ENCODE measurements at regions not wholly inside any gene's neighbourhood (a gene's known extent, or its start where the extent isn't known, plus 50 kb on each side); places are given as distances from the start of the nearest gene placed in this dataset.
A peak's percentile ranks its signal among the peaks of the same experiment; 100 is the strongest.
"Not testable (repeated sequence)": the region's sequence is repeated elsewhere in the genome, so short reads cannot be mapped to it uniquely, and the experiment has no call there.

- intact Hi-C loops (cut with DNase I; ENCODE audit: low total_unique reads): no loop called here
- no peak for DNase-seq (ENCODE audit: low spot score in 2 of 2)
- WGBS, 2 donors: 78 to 92% methylated on average over 2 of the region's 2 CpGs
- H3K4me3 ChIP-seq (ENCODE audit: low read depth, poor library complexity, severe bottlenecking): no peak overlapping the region
- TF ChIP-seq POLR2A (IDR thresholded peaks at IDR 0.05): no peak
- TF ChIP-seq, protein P1, sequence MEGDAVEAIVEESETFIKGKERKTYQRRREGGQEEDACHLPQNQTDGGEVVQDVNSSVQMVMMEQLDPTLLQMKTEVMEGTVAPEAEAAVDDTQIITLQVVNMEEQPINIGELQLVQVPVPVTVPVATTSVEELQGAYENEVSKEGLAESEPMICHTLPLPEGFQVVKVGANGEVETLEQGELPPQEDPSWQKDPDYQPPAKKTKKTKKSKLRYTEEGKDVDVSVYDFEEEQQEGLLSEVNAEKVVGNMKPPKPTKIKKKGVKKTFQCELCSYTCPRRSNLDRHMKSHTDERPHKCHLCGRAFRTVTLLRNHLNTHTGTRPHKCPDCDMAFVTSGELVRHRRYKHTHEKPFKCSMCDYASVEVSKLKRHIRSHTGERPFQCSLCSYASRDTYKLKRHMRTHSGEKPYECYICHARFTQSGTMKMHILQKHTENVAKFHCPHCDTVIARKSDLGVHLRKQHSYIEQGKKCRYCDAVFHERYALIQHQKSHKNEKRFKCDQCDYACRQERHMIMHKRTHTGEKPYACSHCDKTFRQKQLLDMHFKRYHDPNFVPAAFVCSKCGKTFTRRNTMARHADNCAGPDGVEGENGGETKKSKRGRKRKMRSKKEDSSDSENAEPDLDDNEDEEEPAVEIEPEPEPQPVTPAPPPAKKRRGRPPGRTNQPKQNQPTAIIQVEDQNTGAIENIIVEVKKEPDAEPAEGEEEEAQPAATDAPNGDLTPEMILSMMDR (IDR thresholded peaks at IDR 0.05): no peak
These were observed 72.2 kb upstream of the AGAP1 start for GRCh38 chr2:235421618-235422017.

- intact Hi-C loops (cut with DNase I; ENCODE audit: low total_unique reads): no loop called here
- TF ChIP-seq, protein P1 (IDR thresholded peaks at IDR 0.05): no peak
- no peak for TF ChIP-seq POLR2A (IDR thresholded peaks at IDR 0.05)
- DNase-seq (ENCODE audit: low spot score in 2 of 2): no peak
- 82 to 93% methylated on average over 6 of the region's 6 CpGs for WGBS, 2 donors
- H3K4me3 ChIP-seq (ENCODE audit: low read depth, poor library complexity, severe bottlenecking): no peak overlapping the region
These were observed 63.3 kb upstream of the AGAP1 start for GRCh38 chr2:235430366-235431083.

DNA sequence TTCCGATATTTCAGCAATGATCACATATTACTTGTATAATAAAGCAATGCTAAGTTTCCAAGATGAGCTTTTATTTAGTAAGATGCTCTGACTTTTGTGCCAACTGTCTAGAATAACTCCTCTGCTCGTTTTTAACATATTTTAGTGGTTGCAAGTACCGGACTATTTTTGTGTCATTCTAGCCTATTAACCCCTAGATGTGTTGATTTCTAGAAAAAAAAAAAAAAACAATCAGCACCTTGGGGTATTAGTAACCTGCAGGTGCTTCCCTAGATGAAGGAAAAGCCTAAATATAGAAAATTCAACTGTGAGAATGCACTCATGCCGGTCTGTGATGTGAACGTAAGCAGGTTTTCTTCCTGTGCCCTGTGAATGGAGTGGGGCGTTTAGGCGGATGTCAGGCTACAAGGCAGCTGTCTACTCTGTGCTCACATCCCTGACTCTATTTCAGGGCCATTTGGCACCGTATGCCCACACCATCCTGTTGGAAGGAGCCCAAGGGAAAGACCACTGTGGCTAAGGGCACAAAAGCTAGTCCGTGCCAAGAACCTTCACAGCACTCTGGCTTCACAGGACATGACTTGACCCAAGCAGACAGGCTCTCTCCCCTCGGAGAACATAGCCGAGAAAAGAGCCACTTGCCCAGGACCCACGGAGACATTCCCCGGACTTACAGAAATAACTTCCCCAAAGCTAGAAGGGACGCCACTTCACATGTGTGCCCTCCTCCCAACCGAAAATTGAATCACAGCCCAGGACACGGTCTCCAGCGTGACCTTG lies 60.9 kb upstream of the AGAP1 start:
- intact Hi-C loops (cut with DNase I; ENCODE audit: low total_unique reads): no loop called here
- no peak overlapping the region for H3K4me3 ChIP-seq (ENCODE audit: low read depth, poor library complexity, severe bottlenecking)
- WGBS, 2 donors: 49 to 56% methylated on average over 17 of the region's 17 CpGs
- DNase-seq (ENCODE audit: low spot score in 2 of 2): no peak
- TF ChIP-seq, protein P1 (IDR thresholded peaks at IDR 0.05): no peak
- no peak for TF ChIP-seq POLR2A (IDR thresholded peaks at IDR 0.05)

DNA sequence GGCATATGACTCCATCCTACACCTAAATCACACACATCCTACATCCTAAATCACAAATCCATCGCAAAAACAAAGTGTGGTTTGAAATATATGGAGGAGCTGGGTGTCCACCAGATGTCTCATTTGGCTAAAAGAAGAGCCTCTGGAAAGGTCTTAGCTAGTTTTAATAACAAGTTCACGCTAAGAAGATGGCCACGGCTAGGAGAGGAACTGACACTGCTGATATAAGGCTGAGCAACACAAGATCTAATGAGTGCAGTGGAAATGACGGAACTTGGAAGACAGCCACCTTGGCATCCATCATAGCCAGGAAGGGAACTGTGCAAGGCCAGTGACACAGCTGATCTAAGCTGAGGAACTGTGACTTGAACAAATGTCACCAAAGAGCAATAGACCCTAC lies 60.0 kb upstream of the AGAP1 start:
- intact Hi-C loops (cut with DNase I; ENCODE audit: low total_unique reads): no loop called here
- TF ChIP-seq, protein P1 (IDR thresholded peaks at IDR 0.05): no peak
- no peak for TF ChIP-seq POLR2A (IDR thresholded peaks at IDR 0.05)
- DNase-seq (ENCODE audit: low spot score in 2 of 2): peak; percentile 77 to 92
- 24 to 28% methylated on average over 4 of the region's 4 CpGs for WGBS, 2 donors
- no peak overlapping the region for H3K4me3 ChIP-seq (ENCODE audit: low read depth, poor library complexity, severe bottlenecking)

- no peak overlapping the region for H3K4me3 ChIP-seq (ENCODE audit: low read depth, poor library complexity, severe bottlenecking)
- intact Hi-C loops (cut with DNase I; ENCODE audit: low total_unique reads): no loop called here
- TF ChIP-seq, protein P1 (IDR thresholded peaks at IDR 0.05): no peak
- no peak for TF ChIP-seq POLR2A (IDR thresholded peaks at IDR 0.05)
- 78 to 79% methylated on average over 18 of the region's 18 CpGs for WGBS, 2 donors
- no peak for DNase-seq (ENCODE audit: low spot score in 2 of 2)
These were observed 53.7 kb upstream of the AGAP1 start for GRCh38 chr2:235439959-235440662.

- DNase-seq (ENCODE audit: low spot score in 2 of 2); H3K4me3 ChIP-seq (ENCODE audit: low read depth, poor library complexity, severe bottlenecking); intact Hi-C loops (cut with DNase I; ENCODE audit: low total_unique reads): not testable (repeated sequence)
- 85 to 91% methylated on average over 6 of the region's 6 CpGs for WGBS, 2 donors
These were observed 50.3 kb upstream of the AGAP1 start for GRCh38 chr2:235443580-235443979.
